Suppressor macrophage treated with lipopolysaccharide for 4 hours (primary cell): ENCODE measurements at regions not wholly inside any gene's neighbourhood (a gene's known extent, or its start where the extent isn't known, plus 50 kb on each side); places are given as distances from the start of the nearest gene placed in this dataset.
A peak's percentile ranks its signal among the peaks of the same experiment; 100 is the strongest.
"Not testable (repeated sequence)": the region's sequence is repeated elsewhere in the genome, so short reads cannot be mapped to it uniquely, and the experiment has no call there.

Source experiments
- DNase-seq: peaks from one replicate; pipeline ENCODE4 v3.0.0-alpha.2; 2020

GRCh38 chr12:131321988-131322387 lies 368.3 kb downstream of the ADGRD1 start:
- DNase-seq = no peak

DNA sequence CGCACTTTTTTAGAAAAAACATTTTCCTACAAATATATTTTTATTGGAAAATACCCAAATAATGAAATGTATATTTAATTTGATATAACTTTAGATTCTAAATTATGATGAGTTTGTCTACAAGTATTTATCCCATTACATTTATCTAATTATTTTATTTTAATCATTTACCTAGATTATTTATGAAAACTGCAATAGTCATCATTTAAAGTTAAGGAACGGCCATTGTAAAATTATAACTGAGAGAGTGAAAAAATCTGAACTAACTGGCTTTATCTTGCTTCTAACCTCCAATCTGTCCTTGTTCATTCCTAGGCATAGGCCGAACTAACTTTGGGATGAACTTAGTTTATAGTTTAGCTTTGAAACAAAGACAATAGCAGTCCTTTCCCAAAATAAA lies 368.8 kb downstream of the ADGRD1 start:
- DNase-seq = not testable (repeated sequence)

DNA sequence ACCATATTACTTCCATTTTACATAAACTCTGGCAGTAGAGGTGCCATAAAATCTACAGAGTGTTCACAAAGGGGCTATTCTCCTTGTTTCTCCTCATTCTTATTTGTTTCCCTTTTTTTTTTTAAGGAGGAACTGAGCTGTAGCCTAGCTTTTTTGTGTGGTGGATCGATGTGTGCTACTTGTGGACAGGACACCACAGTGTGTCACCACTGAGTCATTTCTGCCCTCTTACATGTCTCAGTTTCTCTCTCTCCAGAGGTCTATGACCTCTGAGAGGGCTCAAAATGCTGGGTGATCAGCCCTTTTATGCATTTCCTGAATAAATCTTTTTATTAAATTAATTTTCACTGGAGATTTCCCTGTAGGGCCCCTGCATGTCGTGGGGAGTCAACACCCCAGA lies 370.2 kb downstream of the ADGRD1 start:
- DNase-seq = peak; percentile 16

DNA sequence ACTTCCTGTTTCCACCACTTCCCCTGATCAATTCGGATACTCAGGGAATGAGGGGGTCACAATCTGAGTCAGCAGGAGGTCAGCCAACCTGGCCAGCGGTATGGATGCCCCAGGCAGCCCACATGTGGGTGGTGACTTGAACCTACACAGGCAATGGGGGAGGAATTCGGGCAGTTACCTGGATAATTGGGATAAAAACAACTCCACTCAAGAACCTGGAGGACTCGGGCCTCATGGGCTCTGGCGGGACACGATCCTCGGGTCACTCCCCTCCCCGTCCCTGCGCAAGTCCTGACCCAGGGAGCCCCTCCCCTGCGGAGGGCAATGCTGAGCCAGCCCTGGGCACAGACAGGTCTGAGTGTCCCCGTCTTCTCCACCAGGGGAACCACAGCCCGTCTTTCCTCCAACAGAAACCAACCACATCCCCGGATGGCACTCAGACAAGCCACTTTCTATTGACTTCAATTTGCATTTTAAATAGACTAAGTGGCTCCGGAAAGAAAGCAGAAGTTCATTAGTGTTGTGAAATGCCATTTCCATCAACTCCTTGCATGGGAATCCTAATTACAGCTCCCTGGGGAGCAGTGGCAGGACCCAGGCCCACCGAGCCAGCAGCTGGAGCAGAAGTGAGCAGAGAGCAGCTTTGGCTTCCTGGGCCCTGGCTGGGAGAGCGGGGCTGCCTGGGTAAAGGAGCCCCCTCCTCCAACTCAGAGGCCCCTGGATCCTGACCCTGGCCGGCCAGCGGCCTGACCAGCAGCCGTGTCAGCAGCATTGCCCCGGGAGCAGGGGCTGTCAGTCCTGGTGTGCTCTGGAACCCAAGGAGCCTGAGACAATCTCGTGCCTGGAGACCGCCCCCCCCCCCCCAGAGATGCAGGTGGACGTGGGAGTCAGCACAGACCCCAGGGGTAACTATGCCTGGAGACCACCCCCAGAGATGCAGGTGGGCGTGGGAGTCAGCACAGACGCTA lies 374.1 kb downstream of the ADGRD1 start:
- no peak for DNase-seq

- not testable (repeated sequence) for DNase-seq
These were observed 375.4 kb downstream of the ADGRD1 start for GRCh38 chr12:131328861-131329845.

DNA sequence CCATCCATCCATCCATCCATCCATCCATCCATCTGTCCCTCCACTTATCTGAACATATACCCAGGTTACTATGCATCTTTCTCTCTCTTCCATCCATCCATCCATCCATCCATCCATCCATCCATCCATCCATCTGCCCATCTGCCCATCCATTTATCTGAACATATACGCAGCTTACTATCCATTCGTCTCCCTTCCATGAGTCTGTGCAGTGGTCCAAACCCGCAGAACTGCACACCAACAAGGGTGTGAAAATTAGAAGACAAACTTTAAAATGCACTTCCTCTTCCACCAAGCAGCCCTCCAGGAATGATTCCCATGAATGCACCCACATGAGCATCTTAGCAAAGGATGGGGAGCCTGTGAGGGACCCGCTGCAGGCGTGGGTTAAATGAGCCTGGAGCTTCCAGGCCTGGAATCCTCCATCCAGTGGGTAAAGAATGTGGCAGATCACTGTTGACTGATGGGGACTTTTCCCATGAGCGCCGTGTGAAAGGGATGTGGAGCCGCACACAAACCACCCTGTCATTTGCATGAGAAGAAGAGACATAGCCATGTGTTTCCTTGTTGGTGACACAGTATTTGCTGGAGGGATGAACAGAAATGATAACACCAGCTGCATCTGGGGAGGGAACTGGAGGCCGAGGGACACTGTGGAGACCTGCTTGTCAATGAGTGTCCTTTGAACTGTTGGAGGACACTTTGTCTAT lies 376.6 kb downstream of the ADGRD1 start:
- no peak for DNase-seq

- no peak for DNase-seq
These were observed 377.5 kb downstream of the ADGRD1 start for GRCh38 chr12:131331148-131331750.

GRCh38 chr12:131332224-131332623 lies 378.5 kb downstream of the ADGRD1 start:
- no peak for DNase-seq

DNA sequence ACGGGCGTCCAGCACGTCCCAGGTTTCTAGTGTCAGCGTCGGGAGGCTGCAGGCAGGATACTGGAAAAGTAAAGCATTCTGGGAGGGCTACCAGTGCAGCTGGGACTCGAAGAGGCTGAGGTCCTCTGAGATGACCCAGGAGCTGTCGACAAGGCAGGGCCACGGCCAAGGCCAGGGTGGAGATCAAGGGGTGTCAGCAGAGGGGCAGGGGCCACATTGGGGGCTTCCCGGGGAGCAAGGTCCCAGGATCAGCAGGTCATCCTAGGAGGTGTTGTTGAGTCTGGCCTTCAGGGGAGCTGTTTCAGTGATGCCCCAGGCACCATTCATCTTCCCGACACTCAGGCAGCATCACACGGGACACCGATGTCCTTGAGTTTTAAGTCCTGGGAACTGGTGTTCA lies 377.8 kb upstream of the SFSWAP start:
- DNase-seq = no peak

GRCh38 chr12:131333621-131334440 lies 377.1 kb upstream of the SFSWAP start:
- no peak for DNase-seq

DNA sequence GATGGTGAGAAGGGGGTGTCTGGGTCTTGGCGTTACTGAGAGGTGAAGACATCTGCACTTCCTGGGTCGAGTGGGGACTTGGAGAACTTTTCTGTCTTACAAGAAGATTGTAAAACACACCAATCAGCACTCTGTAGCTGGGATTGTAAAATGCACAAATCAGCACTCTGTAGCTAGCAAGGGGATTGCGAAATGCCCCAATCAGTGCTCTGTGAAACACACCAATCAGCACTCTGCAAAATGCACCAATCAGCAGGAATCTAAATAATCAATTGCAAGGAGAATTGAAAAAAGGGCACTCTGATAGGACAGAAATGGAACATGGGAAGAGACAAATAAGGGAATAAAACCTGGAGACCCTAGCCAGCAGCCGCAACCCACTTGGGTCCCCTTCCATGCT lies 376.1 kb upstream of the SFSWAP start:
- no peak for DNase-seq

DNA sequence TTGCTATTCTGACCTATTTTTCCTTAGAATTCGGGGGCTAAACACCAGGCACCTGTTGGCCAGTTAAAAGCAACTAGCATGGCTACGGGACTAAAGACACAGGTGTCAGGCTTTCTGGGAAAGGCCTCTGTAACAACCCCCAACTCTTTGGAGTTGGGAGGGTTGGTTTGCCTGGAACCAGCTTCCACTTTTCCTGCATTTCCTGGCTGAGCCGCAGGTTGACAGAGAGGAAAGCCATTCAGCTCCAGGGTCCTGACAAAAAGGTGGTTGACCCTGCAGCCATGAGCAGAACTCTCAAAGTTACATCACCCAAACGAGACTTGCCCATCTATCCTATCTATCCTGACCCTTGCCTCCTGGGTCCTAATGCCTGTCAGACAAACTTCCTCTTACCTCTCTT lies 375.4 kb upstream of the SFSWAP start:
- no peak for DNase-seq

DNA sequence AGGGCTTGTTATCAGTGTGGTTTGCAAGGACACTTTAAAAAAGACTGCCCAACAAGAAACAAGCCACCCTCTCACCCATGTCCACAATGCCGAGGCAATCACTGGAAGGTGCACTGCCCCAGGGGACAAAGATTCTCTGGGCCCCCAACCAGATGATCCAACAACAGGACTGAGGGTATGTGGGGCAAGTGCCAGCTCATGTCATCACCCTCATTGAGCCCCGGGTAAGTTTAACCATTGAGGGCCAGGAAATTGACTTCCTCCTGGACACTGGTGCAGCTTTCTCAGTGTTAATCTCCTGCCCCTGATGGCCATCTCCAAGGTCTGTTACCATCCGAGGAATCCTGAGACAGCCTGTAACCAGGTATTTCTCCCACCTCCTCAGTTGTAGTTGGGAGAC lies 373.0 kb upstream of the SFSWAP start:
- DNase-seq = not testable (repeated sequence)

DNA sequence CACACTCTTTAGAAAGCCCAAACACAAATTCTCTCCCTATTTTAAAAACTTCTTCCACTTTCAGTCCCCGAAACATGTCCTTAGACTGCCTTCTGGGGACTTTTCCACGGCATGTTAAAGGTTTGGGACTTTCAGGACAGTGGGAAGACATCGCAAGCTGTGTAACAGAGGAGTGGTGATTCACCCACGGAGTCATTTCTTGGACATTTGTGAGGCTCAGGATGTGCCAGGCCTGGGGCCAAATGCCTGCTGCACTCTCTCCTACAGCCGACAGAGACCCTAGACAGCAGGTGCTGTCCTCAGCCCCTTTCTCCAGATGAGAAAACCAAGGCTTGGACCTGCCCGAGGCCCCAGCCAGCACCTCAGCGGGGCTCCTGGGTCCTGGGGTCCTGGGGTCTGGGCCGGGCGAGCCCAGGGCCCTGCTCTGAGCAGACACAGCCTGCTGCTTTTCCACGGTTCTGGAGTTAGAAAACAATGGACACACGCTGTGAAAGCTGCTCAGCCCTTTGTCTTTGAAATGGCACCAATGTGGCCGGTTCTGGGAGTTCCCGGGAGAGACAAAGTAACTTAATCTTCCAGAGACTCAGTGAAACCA lies 370.2 kb upstream of the SFSWAP start:
- no peak for DNase-seq

DNA sequence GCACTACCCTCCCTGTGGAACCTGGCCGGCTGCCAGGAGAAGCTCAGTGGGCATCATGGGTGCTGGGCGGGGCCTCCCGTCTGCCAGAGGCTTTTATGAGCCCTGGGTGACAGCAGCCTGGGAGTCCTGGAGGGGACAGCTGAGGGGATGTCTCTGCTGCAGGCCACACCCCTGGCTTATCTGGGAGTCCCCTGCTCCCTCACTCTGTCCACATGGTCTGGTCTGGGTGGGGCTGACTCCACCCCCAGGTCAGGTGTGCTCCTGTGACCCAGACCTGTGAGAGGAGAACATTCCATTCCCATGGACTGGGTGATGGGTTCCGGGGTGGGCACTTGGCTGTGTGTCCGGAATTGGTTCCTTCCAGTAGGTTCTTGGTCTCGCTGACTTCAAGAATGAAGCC lies 369.3 kb upstream of the SFSWAP start:
- not testable (repeated sequence) for DNase-seq

DNA sequence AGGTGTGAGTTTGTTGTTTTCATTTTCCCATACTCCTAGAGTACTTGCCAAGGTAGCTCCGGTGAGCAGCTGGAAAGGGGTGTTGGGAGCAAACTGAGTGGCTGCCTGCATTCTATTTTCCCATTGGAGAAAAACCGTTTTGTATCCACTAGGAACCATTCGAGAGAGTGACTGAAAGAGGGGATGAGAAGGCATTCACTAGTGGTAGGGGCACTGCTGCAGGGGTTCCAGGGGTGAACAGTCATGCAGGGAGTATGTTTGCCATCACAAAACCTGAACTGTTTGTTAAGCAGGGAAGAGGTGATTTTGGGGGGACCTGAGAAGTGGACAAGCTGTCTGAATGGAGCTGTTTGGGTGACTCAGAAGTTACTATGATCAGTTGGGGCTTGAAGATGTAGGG lies 367.5 kb upstream of the SFSWAP start:
- DNase-seq = not testable (repeated sequence)

- not testable (repeated sequence) for DNase-seq
These were observed 366.0 kb upstream of the SFSWAP start for GRCh38 chr12:131344715-131345520.

GRCh38 chr12:131345521-131346436 lies 365.1 kb upstream of the SFSWAP start:
- no peak for DNase-seq
